ENCODE measurements at regions not wholly inside any gene's neighbourhood (a gene's known extent, or its start where the extent isn't known, plus 50 kb on each side); places are given as distances from the start of the nearest gene placed in this dataset.

- no peak for TF ChIP-seq CTCF (IDR thresholded peaks at IDR 0.05; ENCODE audit: insufficient read depth, missing control alignments)
- no peak for FAIRE-seq
These were observed 300.1 kb downstream of the UTP18 start for GRCh38 chr17:51560398-51560797.

GRCh38 chr17:51563961-51564360 is 303.6 kb downstream of the UTP18 start:
- DNase-seq (ENCODE audit: insufficient read length, low spot score) (no peak), FAIRE-seq (no peak)
- TF ChIP-seq CTCF (IDR thresholded peaks at IDR 0.05; ENCODE audit: insufficient read depth, missing control alignments): no peak

More at GRCh38 chr17:51560398-51560797, 300.1 kb downstream of the UTP18 start:
- DNase-seq (ENCODE audit: insufficient read length, low spot score): no peak

- no peak for DNase-seq (ENCODE audit: insufficient read length, low spot score)
- FAIRE-seq: no peak
- TF ChIP-seq CTCF (IDR thresholded peaks at IDR 0.05; ENCODE audit: insufficient read depth, missing control alignments): no peak
These were observed 311.8 kb downstream of the UTP18 start for GRCh38 chr17:51572115-51572514.
